ENCODE measurements at regions not wholly inside any gene's neighbourhood (a gene's known extent, or its start where the extent isn't known, plus 50 kb on each side); places are given as distances from the start of the nearest gene placed in this dataset.
"Not testable (repeated sequence)": the region's sequence is repeated elsewhere in the genome, so short reads cannot be mapped to it uniquely, and the experiment has no call there.

- TF ChIP-seq ZNF274 (IDR thresholded peaks at IDR 0.05; ENCODE audit: low read depth, low read length) = no peak
- no peak overlapping the region for H3K4me3 ChIP-seq (ENCODE audit: low read length)
These were observed 1175.3 kb downstream of the GATA3 start for GRCh38 chr10:9229702-9230244.

GRCh38 chr10:9230625-9231024, 1176.1 kb downstream of the GATA3 start:
- no peak for TF ChIP-seq ZNF274 (IDR thresholded peaks at IDR 0.05; ENCODE audit: low read depth, low read length)
- H3K4me3 ChIP-seq (ENCODE audit: low read length) = no peak overlapping the region

GRCh38 chr10:9234191-9234590, 1179.7 kb downstream of the GATA3 start:
- no peak overlapping the region for H3K4me3 ChIP-seq (ENCODE audit: low read length)
- no peak for TF ChIP-seq ZNF274 (IDR thresholded peaks at IDR 0.05; ENCODE audit: low read depth, low read length)

GRCh38 chr10:9238041-9238440, 1183.6 kb downstream of the GATA3 start:
- H3K4me3 ChIP-seq (ENCODE audit: low read length) = no peak overlapping the region
- no peak for TF ChIP-seq ZNF274 (IDR thresholded peaks at IDR 0.05; ENCODE audit: low read depth, low read length)

- no peak for TF ChIP-seq ZNF274 (IDR thresholded peaks at IDR 0.05; ENCODE audit: low read depth, low read length)
- no peak overlapping the region for H3K4me3 ChIP-seq (ENCODE audit: low read length)
These were observed 1184.8 kb downstream of the GATA3 start for GRCh38 chr10:9239298-9239697.

GRCh38 chr10:9243941-9244411, 1189.5 kb downstream of the GATA3 start:
- no peak overlapping the region for H3K4me3 ChIP-seq (ENCODE audit: low read length)
- TF ChIP-seq ZNF274 (IDR thresholded peaks at IDR 0.05; ENCODE audit: low read depth, low read length) = no peak

GRCh38 chr10:9244864-9245263, 1190.4 kb downstream of the GATA3 start:
- H3K4me3 ChIP-seq (ENCODE audit: low read length) = no peak overlapping the region
- TF ChIP-seq ZNF274 (IDR thresholded peaks at IDR 0.05; ENCODE audit: low read depth, low read length) = no peak

GRCh38 chr10:9253121-9253520, 1198.6 kb downstream of the GATA3 start:
- no peak overlapping the region for H3K4me3 ChIP-seq (ENCODE audit: low read length)
- TF ChIP-seq ZNF274 (IDR thresholded peaks at IDR 0.05; ENCODE audit: low read depth, low read length) = no peak

- TF ChIP-seq ZNF274 (IDR thresholded peaks at IDR 0.05; ENCODE audit: low read depth, low read length) = no peak
- H3K4me3 ChIP-seq (ENCODE audit: low read length) = no peak overlapping the region
These were observed 1199.9 kb downstream of the GATA3 start for GRCh38 chr10:9254353-9254752.

- no peak overlapping the region for H3K4me3 ChIP-seq (ENCODE audit: low read length)
- TF ChIP-seq ZNF274 (IDR thresholded peaks at IDR 0.05; ENCODE audit: low read depth, low read length) = no peak
These were observed 1206.2 kb downstream of the GATA3 start for GRCh38 chr10:9260690-9261089.

GRCh38 chr10:9262770-9263169, 1208.3 kb downstream of the GATA3 start:
- H3K4me3 ChIP-seq (ENCODE audit: low read length) = no peak overlapping the region
- TF ChIP-seq ZNF274 (IDR thresholded peaks at IDR 0.05; ENCODE audit: low read depth, low read length) = no peak

- no peak overlapping the region for H3K4me3 ChIP-seq (ENCODE audit: low read length)
- no peak for TF ChIP-seq ZNF274 (IDR thresholded peaks at IDR 0.05; ENCODE audit: low read depth, low read length)
These were observed 1213.7 kb downstream of the GATA3 start for GRCh38 chr10:9268176-9268575.

- not testable (repeated sequence) for H3K4me3 ChIP-seq (ENCODE audit: low read length)
These were observed 1218.8 kb downstream of the GATA3 start for GRCh38 chr10:9273126-9273833.

- no peak overlapping the region for H3K4me3 ChIP-seq (ENCODE audit: low read length)
- TF ChIP-seq ZNF274 (IDR thresholded peaks at IDR 0.05; ENCODE audit: low read depth, low read length) = no peak
These were observed 1219.8 kb downstream of the GATA3 start for GRCh38 chr10:9274206-9274755.

GRCh38 chr10:9275861-9276260, 1221.4 kb downstream of the GATA3 start:
- TF ChIP-seq ZNF274 (IDR thresholded peaks at IDR 0.05; ENCODE audit: low read depth, low read length) = no peak

More at GRCh38 chr10:9275861-9276260, 1221.4 kb downstream of the GATA3 start:
- H3K4me3 ChIP-seq (ENCODE audit: low read length) = no peak overlapping the region

Data from GM08714 (cell line).